ENCODE measurements at regions not wholly inside any gene's neighbourhood (a gene's known extent, or its start where the extent isn't known, plus 50 kb on each side); places are given as distances from the start of the nearest gene placed in this dataset.

- no peak for DNase-seq
These were observed 63.9 kb upstream of the SORCS3 start for GRCh38 chr10:104577163-104577562.

DNA sequence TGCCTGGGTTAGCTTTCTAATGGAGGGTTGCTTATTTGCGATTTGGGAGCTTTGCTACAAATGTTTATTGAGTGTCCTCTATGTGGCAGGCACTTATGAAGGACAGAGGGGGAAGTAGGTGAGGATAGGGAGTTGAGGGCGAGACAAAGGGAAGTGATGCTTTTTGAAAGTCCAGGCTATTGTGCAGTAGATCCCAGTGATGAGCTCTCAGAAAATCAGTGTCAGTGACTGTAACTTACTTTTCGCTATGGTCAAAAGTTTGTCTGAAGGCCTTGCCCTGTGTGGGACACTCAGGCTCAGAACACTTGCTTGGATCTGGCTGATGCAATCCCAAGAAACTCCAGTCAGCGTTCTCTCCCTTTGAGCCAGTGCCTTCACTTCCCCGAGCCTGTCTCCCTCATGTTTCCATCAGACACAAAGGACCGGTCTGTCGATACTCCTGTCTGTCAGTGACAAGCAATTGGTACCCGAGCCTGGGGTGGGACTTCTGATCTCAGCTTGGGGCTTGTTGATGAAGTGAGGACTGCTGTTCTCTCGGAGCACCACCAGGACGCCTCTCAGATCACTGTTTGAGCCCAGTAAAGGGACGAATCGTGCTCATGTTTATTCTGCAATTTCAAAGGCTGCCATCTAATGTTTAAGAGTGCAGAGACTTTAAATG lies 63.1 kb upstream of the SORCS3 start:
- no peak for DNase-seq

- no peak for DNase-seq
These were observed 62.4 kb upstream of the SORCS3 start for GRCh38 chr10:104578671-104579070.

- no peak for DNase-seq
These were observed 62.0 kb upstream of the SORCS3 start for GRCh38 chr10:104579136-104579535.

DNA sequence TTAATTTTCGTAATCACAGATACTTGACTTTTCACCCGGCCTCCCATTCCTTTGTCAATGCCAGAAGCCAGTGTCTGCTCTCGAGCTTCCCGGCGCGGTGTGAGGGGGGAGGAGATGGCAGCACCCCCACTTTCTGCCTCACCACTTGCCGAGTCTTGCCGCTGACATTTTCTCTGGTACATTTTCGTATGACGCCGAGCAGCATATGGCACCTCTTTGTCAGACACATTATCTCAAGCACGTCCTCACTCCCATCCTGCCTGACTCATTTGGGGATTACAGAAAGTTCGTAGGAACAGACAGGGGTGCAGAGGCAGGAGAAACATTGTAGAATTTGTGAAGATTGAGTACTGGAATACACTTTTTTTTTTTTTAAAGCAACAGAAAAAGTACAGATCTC lies 60.8 kb upstream of the SORCS3 start:
- no peak for DNase-seq

DNA sequence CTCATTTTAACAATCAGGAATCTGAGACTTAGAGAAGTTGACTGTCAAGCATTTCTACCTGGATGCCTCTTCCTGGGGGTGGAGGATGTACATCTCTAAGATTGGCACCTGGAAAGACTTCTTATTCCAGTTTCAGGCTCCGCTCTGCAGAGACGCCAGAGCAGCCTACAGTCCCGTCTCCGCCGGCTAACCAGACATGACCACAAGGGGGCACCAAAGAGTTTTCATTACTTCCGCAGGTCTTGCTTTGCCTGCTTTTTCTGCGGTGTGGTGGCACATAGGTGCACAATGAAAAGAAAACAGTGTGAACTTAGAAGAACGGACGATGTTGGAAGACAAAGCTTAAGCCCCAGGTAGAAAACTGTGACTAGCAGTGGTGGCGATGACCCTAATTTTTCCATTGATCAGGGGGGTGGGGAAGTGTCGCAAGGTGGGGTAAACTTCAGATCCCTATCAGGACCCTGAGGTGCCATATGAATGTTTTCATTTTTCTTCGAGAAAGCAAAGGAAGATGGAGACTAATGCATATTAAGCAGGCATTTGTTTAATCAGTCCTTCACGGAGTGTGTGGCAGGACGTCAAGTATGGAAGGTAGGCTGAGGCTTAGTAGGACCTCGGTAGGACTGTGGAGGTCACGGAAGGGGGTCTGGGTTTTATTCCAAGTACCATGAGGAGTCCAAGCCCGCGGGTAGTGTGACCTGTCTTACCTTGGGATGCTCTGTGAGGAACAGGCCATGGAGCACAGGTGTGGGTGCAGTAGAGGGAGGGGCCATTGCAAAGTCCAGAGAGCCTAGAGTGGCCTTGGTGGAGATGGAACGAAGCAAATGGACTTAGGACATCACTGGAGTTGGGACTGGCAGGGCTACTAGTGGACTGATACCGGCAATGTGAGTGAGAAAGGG lies 60.1 kb upstream of the SORCS3 start:
- DNase-seq: peak; percentile 8

DNA sequence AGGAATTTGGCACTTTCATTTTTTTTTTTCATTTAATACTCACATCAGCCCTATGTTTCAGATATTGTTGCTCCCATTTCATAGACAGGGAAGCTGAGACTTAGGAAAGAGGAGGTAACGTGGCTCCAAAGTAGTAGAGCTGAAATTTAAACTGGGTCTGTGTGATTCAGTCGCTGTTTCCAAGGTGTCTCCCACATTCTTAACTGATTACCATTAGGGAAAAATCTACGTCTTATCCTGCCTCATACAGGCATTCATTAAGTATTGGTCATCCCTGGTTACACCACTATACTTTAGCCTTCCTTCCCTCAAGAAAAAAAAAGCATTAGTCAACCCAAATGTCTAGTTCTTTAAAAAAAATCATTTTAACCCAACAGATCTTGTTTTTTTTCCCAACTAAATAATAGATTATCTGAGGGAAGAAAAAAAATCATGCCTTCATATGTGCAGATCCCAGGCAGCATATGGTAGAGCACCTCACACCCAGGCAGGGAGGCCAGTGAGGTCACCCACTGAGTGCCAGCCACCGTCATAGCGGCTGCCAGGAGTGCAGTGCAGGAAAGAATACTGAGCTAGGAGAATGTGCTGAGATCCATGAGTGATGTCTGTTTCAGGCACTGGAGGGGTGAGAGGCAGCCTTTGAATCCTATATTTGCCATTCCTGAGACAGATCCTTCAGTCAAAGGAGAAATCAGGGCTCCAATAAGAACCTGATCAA lies 59.0 kb upstream of the SORCS3 start:
- DNase-seq: no peak

DNA sequence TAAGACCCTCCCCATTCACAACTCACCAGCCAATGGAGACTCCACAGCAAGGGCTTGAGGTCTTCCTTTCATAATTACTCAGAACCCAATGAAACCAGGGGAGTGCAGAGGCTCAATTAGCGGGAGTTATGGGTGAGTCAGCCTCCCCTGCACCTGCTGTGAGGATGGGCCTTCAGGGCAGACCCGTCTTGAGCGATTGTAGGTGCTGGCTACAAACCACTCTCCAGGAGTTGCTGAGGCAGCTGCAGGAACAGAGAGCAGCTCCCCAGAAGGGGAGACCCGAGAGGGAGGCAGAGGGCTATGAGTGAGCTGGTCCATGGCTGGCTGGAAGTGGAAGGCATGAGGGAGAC lies 58.5 kb upstream of the SORCS3 start:
- peak; percentile 18 for DNase-seq

- DNase-seq: no peak
These were observed 58.1 kb upstream of the SORCS3 start for GRCh38 chr10:104582966-104583365.

GRCh38 chr10:104584541-104584940 lies 56.5 kb upstream of the SORCS3 start:
- no peak for DNase-seq

DNA sequence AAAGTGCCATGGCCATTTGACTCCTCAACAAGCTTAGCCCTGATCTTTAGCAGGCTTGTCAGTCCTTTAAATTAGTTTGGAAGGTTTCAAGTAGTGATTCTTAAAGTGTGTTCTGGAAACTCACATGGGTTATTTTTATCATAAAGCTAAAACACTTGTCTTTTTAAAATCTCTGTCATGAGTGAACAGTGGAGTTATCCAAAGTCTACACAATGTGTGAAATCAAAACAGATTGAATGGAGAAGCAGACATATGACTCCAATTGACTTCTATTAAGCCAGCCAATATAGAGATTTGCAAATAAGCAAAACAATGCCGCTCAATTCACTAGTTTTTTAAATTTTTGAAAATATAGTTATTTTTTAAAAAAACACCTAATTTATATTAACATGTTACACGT lies 53.3 kb upstream of the SORCS3 start:
- DNase-seq: no peak

DNA sequence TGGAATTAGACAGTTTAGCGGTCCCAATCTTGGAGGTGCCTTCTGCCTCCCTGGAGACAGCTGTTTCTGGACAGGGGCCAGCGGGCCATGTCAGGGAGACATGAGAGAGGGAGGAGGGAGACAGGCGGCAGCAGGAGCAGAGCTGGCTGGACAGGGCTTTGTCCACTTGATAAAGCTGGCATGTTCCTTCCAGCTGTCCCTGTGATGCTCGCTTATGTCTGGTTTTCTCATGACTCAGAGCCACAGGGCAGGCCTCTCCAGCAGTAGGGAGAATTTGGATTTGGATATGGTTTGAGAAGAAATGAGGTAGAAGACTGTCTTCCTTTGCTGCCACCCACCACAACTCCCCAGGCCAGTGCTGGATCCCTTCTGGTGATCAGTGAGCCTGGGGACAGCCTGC lies 51.7 kb upstream of the SORCS3 start:
- no peak for DNase-seq

- no peak for DNase-seq
These were observed 51.2 kb upstream of the SORCS3 start for GRCh38 chr10:104589871-104590270.
